Coronary artery (tissue), 2 donors: ENCODE measurements at regions not wholly inside any gene's neighbourhood (a gene's known extent, or its start where the extent isn't known, plus 50 kb on each side); places are given as distances from the start of the nearest gene placed in this dataset.

Experiments used
- DNase-seq: peaks from one replicate; pipeline ENCODE4 v3.0.0-alpha.2; 2017; ENCODE audit warnings: low spot score
- H3K27ac ChIP-seq, 2 donors: fragments of 200-600 bp; sonication (generic); one replicate each; pipeline ENCODE4 v1.5.1; 2016 to 2019
- H3K4me3 ChIP-seq: fragments of 200-600 bp; sonication (generic); 2 replicates; pipeline ENCODE4 v1.5.1; 2016; ENCODE audit warnings: mild to moderate bottlenecking, moderate library complexity
- TF ChIP-seq, protein P1 (sequence below): fragments of 200-600 bp; sonication (generic); IDR thresholded peaks from one replicate; pipeline ENCODE4 v1.5.1; 2019; ENCODE audit warnings: antibody characterized with exemption

DNA sequence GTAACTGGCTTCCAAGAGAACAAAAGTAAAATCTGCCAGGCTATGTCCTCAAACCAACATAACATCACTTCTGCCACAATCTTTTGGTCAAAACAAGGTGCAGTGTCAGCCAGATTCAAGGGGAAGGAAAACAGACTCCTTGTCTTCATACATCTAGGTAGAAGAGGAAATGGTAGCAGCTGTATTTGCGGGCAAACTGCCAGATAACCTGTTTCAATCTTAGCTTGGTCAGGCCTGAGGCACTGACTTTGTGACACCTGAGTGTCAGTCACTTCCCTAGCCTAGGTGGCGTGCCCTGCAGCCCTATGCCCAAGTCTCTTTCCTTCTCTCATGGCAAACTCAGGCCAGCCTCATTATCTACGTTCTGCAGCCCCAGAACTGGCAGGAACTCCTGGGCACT lies 146.2 kb upstream of the JADE1 start:
- TF ChIP-seq, protein P1, sequence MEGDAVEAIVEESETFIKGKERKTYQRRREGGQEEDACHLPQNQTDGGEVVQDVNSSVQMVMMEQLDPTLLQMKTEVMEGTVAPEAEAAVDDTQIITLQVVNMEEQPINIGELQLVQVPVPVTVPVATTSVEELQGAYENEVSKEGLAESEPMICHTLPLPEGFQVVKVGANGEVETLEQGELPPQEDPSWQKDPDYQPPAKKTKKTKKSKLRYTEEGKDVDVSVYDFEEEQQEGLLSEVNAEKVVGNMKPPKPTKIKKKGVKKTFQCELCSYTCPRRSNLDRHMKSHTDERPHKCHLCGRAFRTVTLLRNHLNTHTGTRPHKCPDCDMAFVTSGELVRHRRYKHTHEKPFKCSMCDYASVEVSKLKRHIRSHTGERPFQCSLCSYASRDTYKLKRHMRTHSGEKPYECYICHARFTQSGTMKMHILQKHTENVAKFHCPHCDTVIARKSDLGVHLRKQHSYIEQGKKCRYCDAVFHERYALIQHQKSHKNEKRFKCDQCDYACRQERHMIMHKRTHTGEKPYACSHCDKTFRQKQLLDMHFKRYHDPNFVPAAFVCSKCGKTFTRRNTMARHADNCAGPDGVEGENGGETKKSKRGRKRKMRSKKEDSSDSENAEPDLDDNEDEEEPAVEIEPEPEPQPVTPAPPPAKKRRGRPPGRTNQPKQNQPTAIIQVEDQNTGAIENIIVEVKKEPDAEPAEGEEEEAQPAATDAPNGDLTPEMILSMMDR = no peak
- no peak for DNase-seq
- no peak overlapping the region for H3K4me3 ChIP-seq
- no peak overlapping the region for H3K27ac ChIP-seq

DNA sequence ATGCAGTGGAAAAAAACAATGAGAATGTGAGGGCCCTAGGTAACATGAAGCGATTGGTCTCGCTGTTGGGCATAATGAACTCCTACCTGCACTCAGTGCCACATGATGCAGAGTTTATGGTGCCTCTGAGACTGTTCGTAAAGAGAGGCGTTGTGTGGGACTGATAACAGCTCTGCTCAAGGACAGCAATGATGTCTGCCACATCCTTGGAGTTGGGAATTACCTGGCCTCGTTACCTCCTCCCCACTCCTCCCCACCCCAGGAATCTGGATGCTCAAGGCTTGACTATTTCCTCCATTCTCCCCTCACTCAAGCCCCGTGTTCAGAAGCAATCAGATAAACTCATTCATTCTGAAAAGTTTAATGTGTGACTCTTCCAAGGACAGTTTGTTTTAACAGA lies 148.0 kb upstream of the JADE1 start:
- TF ChIP-seq, protein P1 = no peak
- Histone ChIP-seq H3K4me3 (no peak overlapping the region), H3K27ac (peak overlapping the region; percentile 76 to 82)
- no peak for DNase-seq

DNA sequence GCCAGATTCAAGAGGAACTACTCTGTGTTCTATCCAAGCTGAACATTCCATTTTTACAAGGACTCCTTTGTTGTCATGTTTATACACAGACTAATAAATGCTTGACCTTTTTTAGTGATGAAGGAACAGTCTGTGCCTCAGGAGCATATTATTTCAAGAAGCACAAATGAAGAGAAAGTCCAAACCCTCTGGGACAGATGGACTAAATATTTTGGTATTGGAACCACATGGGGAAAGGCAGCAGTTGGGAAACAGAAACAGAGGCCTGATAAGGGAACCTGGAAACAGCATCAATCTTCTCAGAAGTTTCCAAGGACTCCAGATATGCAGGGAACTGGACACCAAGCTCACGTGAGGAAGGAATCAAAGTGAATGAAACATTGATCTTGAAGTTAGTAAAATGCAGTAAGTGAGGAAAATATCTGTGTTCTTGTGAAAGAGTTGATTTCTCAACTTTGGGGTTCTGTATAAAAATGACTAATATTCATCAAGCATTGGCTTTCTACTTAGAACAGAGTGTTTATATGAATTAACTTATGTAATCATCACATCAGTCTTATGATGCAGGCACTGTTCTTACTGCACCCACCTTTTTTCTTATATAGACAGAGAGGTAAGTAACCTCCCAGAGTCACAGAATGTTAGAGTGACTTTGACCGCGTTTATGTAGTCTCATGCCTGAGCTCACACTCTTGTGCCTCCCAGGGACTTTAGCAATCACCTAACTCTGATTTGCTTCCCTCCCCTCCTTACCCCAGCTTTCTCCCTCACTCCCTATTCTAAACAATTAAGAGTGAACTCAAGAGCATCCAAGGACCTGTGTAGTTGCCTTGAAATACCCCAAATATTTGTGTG lies 148.9 kb upstream of the JADE1 start:
- Histone ChIP-seq H3K4me3 (peak overlapping the region; percentile 11), H3K27ac (peak overlapping the region; percentile 76 to 82)
- TF ChIP-seq, protein P1 = no peak
- no peak for DNase-seq

DNA sequence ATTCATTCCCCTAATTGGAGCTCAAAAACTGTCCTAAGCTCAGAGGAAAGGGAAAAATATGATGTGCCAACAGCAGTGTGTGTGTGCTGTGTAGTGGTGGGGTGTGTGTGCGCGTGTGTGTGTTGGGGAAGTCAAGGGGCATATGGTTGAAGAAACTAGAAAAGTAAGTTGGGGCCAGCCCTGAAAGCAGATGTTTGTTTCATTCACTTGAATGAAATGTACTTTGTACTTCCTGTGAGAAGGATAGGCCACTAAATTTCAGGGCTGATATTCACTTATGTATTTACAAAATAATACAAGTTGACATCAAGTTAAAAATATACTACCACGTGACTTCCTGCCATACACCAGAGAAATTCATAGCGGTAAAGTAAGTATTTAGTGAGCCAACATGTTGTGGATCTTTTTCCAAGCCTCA lies 151.3 kb upstream of the JADE1 start:
- no peak for DNase-seq
- TF ChIP-seq, protein P1 = no peak
- Histone ChIP-seq H3K27ac (peak overlapping the region; percentile 76 to 82), H3K4me3 (no peak overlapping the region)

DNA sequence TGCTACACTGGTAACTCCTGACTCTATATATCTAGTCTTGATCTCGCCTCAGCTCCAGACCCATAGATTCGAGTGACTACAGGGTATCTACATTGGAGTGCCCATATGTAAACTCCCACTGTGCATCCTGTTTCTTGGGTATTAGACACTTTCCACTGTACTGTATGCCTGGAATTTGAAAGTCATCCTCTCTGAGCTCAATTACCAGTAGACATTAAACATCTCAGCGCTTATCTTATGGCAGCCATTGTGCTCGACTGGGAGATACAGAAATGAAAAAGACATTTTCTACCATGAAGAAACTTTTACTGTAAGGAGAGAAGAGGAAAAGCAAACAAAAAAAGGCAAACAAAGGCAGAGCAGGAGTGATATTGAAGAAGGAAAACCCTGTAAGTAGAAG lies 151.9 kb upstream of the JADE1 start:
- TF ChIP-seq, protein P1 = no peak
- Histone ChIP-seq H3K27ac (peak overlapping the region; percentile 76 to 82), H3K4me3 (no peak overlapping the region)
- no peak for DNase-seq

DNA sequence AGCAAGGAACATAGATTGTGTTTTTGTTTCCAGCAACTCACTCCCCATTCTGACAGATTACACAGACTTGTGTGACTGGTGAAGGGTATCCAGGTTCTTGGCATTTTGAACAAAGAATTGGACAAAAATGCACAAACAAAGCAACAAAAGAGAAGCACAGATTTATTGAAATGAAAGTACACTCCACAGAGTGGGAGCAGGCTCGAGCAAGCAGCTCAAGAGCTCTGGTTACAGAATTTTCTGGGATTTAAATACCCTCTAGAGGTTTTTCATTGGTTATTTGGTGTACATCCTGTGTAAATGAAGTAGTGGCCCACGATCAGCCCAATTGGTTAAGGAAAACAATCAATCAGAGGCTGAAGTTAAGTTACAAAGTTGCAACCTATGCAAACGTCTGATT lies 155.0 kb upstream of the JADE1 start:
- H3K27ac ChIP-seq = peak overlapping the region in 1 of 2 donors; percentile 61
- H3K4me3 ChIP-seq = peak overlapping the region; percentile 61

More for the DNA sequence above, 155.0 kb upstream of the JADE1 start:
- TF ChIP-seq, protein P1 = no peak
- no peak for DNase-seq
